GM12865 (cell line): ENCODE measurements at regions not wholly inside any gene's neighbourhood (a gene's known extent, or its start where the extent isn't known, plus 50 kb on each side); places are given as distances from the start of the nearest gene placed in this dataset.

Experiments used
- DNase-seq: peaks from one replicate; pipeline ENCODE4 v3.0.0; 2010; ENCODE audit warnings: low read depth
- H3K4me3 ChIP-seq: 2 replicates; pipeline ENCODE4 v1.5.1; 2011; ENCODE audit warnings: mild to moderate bottlenecking, low read depth, low read length, control low read depth
- CTCF ChIP-seq: IDR thresholded peaks from 2 replicates; pipeline ENCODE4 v1.5.1; 2011; ENCODE audit warnings: low read length, control low read depth, low read depth, inconsistent platforms; ENCODE audit not compliant: insufficient read depth; ENCODE audit errors: missing control alignments

GRCh38 chr21:28779914-28780313 is 212.8 kb downstream of the LTN1 start:
- TF ChIP-seq CTCF = no peak
- no peak overlapping the region for H3K4me3 ChIP-seq
- no peak for DNase-seq

GRCh38 chr21:28776251-28776650 is 216.4 kb downstream of the LTN1 start:
- DNase-seq = no peak
- H3K4me3 ChIP-seq = no peak overlapping the region
- no peak for TF ChIP-seq CTCF

- no peak overlapping the region for H3K4me3 ChIP-seq
- TF ChIP-seq CTCF = no peak
Measured at GRCh38 chr21:28775071-28775470, 217.6 kb downstream of the LTN1 start.

GRCh38 chr21:28773036-28773435 is 219.6 kb downstream of the LTN1 start:
- no peak for TF ChIP-seq CTCF
- DNase-seq = no peak
- no peak overlapping the region for H3K4me3 ChIP-seq

More at GRCh38 chr21:28775071-28775470, 217.6 kb downstream of the LTN1 start:
- DNase-seq = no peak

- no peak for TF ChIP-seq CTCF
- no peak for DNase-seq
Measured at GRCh38 chr21:28771790-28772501, 220.7 kb downstream of the LTN1 start.

GRCh38 chr21:28770867-28771661 is 221.6 kb downstream of the LTN1 start:
- DNase-seq = no peak
- no peak overlapping the region for H3K4me3 ChIP-seq

More at GRCh38 chr21:28771790-28772501, 220.7 kb downstream of the LTN1 start:
- no peak overlapping the region for H3K4me3 ChIP-seq

More at GRCh38 chr21:28770867-28771661, 221.6 kb downstream of the LTN1 start:
- TF ChIP-seq CTCF = no peak
